Choroid plexus epithelial cell (primary cell): ENCODE measurements at regions not wholly inside any gene's neighbourhood (a gene's known extent, or its start where the extent isn't known, plus 50 kb on each side); places are given as distances from the start of the nearest gene placed in this dataset.
A peak's percentile ranks its signal among the peaks of the same experiment; 100 is the strongest.
"Not testable (repeated sequence)": the region's sequence is repeated elsewhere in the genome, so short reads cannot be mapped to it uniquely, and the experiment has no call there.

ENCODE experiments used
- DNase-seq: peaks from one replicate; pipeline ENCODE4 v3.0.0-alpha.2; 2010; ENCODE audit warnings: low read depth
- H3K4me3 ChIP-seq: 2 replicates; pipeline ENCODE4 v1.5.1; 2011; ENCODE audit warnings: low read depth, mild to moderate bottlenecking, control low read depth, low read length, moderate library complexity
- TF ChIP-seq, protein P1 (sequence below): conservative IDR thresholded peaks from 2 replicates; pipeline ENCODE4 v1.5.1; 2011; ENCODE audit warnings: low read depth, mild to moderate bottlenecking, control low read depth, inconsistent platforms, low read length, moderate library complexity

DNA sequence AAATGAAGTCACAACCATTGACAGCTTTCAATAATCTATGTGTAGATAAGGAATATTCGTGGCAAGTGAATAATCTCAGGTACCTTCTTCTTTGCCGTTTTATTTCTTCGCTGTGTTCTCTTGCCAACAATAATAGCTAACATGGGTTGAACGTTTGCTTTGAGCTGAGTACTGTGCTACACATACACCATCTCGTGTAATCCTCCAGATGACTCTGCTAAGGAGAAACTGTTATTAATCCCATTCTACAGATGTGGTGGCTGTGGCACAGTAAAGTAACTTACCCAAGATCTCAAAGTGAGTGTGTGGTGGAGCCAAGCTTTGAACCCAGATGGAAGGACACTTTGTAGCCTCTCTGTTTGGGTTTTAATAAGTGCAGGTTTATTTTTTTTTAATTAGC lies 179.7 kb downstream of the C9orf152 start:
- H3K4me3 ChIP-seq = no peak overlapping the region
- DNase-seq = peak; percentile 50
- TF ChIP-seq, protein P1, sequence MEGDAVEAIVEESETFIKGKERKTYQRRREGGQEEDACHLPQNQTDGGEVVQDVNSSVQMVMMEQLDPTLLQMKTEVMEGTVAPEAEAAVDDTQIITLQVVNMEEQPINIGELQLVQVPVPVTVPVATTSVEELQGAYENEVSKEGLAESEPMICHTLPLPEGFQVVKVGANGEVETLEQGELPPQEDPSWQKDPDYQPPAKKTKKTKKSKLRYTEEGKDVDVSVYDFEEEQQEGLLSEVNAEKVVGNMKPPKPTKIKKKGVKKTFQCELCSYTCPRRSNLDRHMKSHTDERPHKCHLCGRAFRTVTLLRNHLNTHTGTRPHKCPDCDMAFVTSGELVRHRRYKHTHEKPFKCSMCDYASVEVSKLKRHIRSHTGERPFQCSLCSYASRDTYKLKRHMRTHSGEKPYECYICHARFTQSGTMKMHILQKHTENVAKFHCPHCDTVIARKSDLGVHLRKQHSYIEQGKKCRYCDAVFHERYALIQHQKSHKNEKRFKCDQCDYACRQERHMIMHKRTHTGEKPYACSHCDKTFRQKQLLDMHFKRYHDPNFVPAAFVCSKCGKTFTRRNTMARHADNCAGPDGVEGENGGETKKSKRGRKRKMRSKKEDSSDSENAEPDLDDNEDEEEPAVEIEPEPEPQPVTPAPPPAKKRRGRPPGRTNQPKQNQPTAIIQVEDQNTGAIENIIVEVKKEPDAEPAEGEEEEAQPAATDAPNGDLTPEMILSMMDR = no peak

DNA sequence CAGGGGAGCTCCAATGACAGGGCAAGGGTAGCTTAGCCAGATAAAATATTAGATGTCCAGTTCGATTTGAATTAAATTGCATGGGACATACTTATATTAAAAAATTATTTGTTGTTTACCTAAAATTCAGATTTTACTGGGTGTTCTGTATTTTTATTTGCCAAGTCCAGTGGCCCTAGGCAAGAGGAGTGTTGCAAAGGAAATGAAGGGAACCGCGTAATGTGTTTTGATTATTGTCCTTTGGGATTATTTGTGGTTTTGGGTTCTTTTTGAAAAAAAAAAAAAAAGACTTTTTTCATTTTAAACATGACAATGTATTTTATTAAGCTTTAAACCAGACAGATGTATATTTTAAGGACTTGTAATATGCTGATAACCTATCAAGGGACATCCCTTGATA lies 179.3 kb downstream of the C9orf152 start:
- peak; percentile 39 for DNase-seq
- no peak overlapping the region for H3K4me3 ChIP-seq

DNA sequence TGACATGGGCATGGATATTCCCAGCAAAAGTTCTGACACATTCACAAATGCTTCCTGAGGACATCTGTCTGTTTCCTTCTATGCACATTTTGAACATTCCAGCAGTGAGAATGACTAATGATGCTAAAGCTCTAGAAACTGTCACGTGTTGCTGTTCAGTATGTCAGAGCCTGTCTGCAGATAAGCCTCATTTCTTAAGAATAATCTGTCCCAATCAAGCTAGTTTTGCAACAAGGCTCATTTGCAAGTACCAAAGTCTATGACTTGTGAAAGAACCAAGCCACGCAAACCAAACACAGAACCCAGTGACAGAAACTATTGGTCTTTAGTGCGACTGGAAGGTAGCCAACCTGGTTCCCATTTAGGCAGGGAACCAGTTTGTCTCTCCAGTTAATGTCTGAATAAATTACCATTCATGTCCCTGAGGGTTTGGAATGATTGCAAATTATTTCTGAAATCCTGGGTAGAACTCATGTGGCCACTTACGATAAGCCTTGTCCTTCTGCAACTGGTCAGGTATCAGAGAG lies 178.5 kb downstream of the C9orf152 start:
- TF ChIP-seq, protein P1 = no peak
- peak; percentile 98 for DNase-seq
- no peak overlapping the region for H3K4me3 ChIP-seq

More for the DNA sequence above, 179.3 kb downstream of the C9orf152 start:
- TF ChIP-seq, protein P1 = no peak

DNA sequence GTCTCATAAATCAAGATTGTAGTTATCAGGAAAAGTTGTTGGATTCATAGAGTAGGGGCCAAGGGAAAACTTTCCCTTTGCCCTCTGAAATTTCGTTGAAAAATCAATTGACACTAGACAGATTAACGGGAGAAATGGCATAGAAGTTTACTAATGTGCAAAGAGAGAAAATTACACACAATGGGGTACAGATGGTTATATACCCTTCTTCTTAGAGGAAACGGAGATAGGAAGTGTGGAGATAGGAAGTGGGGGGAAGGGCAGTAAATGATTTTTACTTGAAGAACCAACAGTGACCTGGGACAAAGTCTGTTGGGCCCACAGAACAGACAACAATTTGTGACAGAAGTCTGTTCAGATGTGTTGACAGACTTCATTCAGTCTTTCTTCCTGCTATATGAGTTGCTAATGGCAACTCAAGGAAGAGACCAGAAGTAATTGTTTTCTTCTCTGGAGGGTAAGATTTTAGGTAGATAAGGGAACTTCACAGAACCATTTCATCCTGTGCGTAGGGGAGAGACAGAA lies 177.9 kb downstream of the C9orf152 start:
- DNase-seq = no peak
- TF ChIP-seq, protein P1 = no peak
- H3K4me3 ChIP-seq = no peak overlapping the region

DNA sequence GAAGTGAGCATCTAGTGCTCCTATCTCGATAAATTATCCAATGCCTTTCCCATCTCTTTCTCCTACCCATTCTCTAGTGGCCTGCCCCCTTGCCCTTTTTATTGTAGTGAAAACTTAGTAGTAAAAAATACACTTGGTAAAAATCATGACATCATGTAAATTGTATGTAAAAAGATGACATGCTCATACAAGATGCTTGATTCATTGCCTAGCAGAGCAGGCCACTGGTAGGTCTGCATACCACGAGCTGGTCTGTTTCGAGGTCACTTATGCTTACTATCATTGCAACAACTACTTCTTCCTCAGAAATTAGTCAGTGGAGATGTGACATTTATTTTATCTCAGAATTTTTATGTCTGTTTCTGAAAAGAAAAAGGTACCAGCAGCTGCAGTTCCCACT lies 177.3 kb downstream of the C9orf152 start:
- DNase-seq = peak; percentile 82
- no peak overlapping the region for H3K4me3 ChIP-seq
- TF ChIP-seq, protein P1 = no peak

DNA sequence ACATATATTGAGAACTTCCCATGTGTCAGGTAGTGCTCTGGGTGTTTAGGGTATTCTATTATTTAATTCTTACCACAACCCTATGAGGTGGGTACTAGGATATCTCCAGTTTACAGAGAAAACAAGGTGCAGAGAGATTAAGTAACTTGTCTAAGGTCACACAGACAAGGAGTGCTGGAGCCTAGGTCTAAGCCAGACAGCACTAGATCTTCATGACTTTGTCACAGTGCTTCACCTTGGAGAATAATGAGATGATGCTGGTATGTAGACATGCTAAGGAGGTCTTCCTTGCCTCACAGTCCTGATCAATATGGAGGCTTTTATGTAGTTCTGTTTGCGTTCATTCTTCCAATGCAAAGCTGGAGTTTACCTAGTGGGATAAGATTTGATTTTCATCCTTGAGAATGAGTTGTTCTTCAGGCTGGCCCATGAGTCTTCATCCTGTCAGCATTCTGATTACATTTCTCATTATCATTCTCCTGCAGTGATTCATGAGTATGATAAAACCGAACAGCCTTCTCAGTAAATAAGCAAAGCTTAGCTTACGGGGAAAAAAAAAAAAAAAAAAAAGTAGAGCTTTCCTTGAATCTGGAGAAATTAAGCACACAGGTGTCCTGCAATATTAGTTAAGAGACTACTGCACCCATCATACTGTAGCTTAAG lies 176.3 kb downstream of the C9orf152 start:
- peak; percentile 92 for DNase-seq
- H3K4me3 ChIP-seq = no peak overlapping the region
- TF ChIP-seq, protein P1 = no peak

DNA sequence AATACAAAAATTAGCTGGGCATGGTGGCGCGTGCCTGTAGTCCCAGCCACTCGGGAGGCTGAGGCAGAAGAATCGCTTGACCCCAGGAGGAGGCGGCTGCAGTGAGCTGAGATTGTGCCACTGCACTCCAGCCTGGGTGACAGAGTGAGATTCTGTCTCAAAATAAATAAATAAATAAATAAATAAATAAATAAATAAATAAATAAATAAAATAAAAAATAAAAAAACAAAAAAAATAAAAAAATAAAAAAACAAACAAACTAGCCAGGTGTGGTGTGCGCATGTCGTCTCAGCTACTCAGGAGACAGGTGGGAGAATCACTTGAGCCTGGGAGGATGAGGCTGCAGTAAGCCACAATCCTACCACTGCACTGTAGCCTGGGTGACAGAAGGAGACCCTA lies 175.4 kb downstream of the C9orf152 start:
- not testable (repeated sequence) for H3K4me3 ChIP-seq, DNase-seq
